Posterior vena cava (tissue), 2 donors: ENCODE measurements at regions not wholly inside any gene's neighbourhood (a gene's known extent, or its start where the extent isn't known, plus 50 kb on each side); places are given as distances from the start of the nearest gene placed in this dataset.
"Not testable (repeated sequence)": the region's sequence is repeated elsewhere in the genome, so short reads cannot be mapped to it uniquely, and the experiment has no call there.

Experiments used
- DNase-seq: peaks from one replicate; pipeline ENCODE4 v3.0.0-alpha.2; 2020; ENCODE audit warnings: low spot score
- intact Hi-C, 2 donors: fragments of 100-400 bp; cut with DNase I; formaldehyde crosslinking; loops; one replicate each; pipeline versions ENCODE4 v1.14.1 to v1.14.2; 2022 to 2023
- donor health status: DM: yes; HTN: yes; CAD: no.
- donor health status: DM: yes; HTN: yes; CAD: no.

- DNase-seq, result no peak
- intact Hi-C loops, result loop anchor here in 1 of 2 donors (10.0 kb wide), 1 partner anchor 1400 kb away; no protein-coding TSS in a partner anchor
Observed at GRCh38 chr9:13034694-13035002, 244.8 kb downstream of the MPDZ start.

DNA sequence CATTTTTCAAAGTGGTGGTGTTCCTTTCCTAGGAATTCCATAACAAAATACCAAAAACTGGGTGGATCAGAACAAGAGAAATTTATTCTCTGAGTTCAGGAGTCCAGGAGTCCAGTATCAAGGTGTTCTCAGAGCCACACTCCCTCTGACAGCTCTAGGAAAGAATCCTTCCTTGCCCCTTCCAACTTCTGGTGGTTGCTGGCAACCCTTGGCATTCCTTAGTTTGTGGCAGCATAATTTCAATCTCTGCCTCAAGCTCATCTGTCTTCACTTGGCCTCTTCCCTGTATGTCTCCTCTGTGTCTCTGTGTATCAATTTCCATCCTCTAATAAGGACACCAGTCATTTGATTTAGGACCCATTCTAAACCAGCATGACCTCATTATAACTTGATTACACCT lies 243.7 kb downstream of the MPDZ start:
- no peak for DNase-seq
- intact Hi-C loops, result loop anchor here in 1 of 2 donors (10.0 kb wide), 1 partner anchor 1399 kb away; no protein-coding TSS in a partner anchor

GRCh38 chr9:13037808-13038207 lies 241.7 kb downstream of the MPDZ start:
- intact Hi-C loops, result loop anchor here in 1 of 2 donors (10.0 kb wide), 1 partner anchor 1397 kb away; no protein-coding TSS in a partner anchor
- not testable (repeated sequence) for DNase-seq

DNA sequence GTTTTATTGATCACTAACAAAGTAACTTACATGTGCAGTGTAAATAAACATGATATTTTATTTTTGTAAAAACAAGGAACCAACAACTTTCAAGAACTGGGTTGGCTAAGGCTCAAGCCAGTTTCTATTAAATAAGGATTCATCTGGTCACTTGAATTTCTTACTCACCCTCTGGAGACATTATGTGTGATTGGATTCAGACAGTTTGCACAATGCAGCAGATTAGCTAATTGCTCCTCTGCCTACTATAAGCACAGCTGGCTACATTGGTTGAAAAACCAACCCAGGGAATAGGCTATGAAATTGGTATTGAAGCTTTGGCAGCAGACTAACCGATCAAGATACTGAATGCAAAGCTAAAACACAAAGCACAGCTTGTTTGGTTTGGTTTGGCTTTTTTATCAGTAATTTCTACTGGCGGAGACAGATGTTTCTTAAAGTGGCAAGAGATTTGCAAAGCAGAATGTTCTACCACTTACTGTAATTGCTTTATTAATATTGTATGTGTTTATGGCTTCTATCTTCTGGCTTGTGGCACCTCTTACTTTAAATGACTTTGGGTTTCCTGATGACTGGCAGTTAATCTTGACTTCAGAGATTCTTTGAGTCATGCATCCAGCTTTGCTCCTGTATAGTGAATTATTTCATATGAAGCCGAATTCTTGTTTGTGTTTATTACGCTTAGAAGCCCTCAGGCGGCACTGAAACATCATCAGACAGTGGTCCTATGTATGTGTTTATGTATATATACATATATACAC lies 231.5 kb downstream of the MPDZ start:
- no peak for DNase-seq
- intact Hi-C loops, result no loop called here

DNA sequence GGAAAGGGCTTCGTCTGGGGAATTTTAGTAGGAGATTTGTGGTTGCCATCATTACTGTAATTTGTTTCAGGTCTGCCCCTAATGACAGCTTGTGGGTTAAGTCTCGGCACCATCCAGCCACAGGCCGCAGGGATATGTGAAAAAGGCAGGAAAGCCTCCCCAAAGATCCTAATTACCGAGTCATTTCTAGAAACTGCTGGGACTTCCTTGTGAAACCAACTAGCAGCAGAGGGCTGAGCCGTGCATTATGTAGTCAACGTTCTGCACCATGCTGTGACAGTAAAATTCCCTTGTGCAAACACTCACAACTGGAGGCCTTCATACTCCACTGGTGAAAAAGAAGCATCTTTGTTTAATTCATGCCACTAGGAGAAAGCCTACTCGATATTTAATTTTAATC lies 230.3 kb downstream of the MPDZ start:
- intact Hi-C loops, result no loop called here
- DNase-seq, result no peak

- intact Hi-C loops, result no loop called here
- no peak for DNase-seq
Observed at GRCh38 chr9:13053504-13053903, 226.0 kb downstream of the MPDZ start.

- no peak for DNase-seq
Observed at GRCh38 chr9:13054389-13054788, 225.1 kb downstream of the MPDZ start.

More at GRCh38 chr9:13054389-13054788, 225.1 kb downstream of the MPDZ start:
- intact Hi-C loops, result no loop called here
